Muscle layer of colon (tissue), 2 donors: ENCODE measurements at regions not wholly inside any gene's neighbourhood (a gene's known extent, or its start where the extent isn't known, plus 50 kb on each side); places are given as distances from the start of the nearest gene placed in this dataset.

Experiments
- H3K27ac ChIP-seq: one replicate; pipeline ENCODE4 v1.7.0; 2013; ENCODE audit warnings: low read depth, mild to moderate bottlenecking, low read length, moderate library complexity
- H3K27me3 ChIP-seq, 2 donors: one replicate each; pipeline ENCODE4 v1.7.0; 2013; ENCODE audit warnings: low read length in 2 of 2, mild to moderate bottlenecking in 2 of 2; ENCODE audit not compliant: insufficient read depth in 2 of 2, control insufficient read depth in 1 of 2
- H3K36me3 ChIP-seq: one replicate; pipeline ENCODE4 v1.7.0; 2013; ENCODE audit warnings: mild to moderate bottlenecking, low read length; ENCODE audit not compliant: insufficient read depth
- H3K4me1 ChIP-seq: one replicate; pipeline ENCODE4 v1.7.0; 2013; ENCODE audit warnings: mild to moderate bottlenecking, low read length; ENCODE audit not compliant: insufficient read depth
- H3K4me3 ChIP-seq, 2 donors: one replicate each; pipeline ENCODE4 v1.7.0; 2013; ENCODE audit warnings: low read length in 2 of 2, low read depth in 1 of 2, mild to moderate bottlenecking in 1 of 2, moderate library complexity in 1 of 2
- H3K9ac ChIP-seq: one replicate; pipeline ENCODE4 v1.7.0; 2013; ENCODE audit warnings: low read length
- H3K9me3 ChIP-seq: one replicate; pipeline ENCODE4 v1.7.0; 2013; ENCODE audit warnings: mild to moderate bottlenecking, low read length
- donor health status: abdominal sarcoma.
- donor health status: Adenocarcinoma of cecum.

- Histone ChIP-seq H3K4me1 (no peaks in the 10 kb centered on the region), H3K27me3 (no peaks in the 10 kb centered on the region), H3K9me3 (peaks cover 3% of the 10 kb centered on the region), H3K27ac (no peak overlapping the region), H3K4me3 (no peak overlapping the region), H3K36me3 (no peaks in the 10 kb centered on the region), H3K9ac (no peak overlapping the region)
Measured at GRCh38 chr5:97443740-97444139, 260.7 kb upstream of the RIOK2 start.

- no peak overlapping the region for H3K9ac ChIP-seq
- H3K9me3 ChIP-seq, result no peaks in the 10 kb centered on the region
- H3K4me1 ChIP-seq, result no peaks in the 10 kb centered on the region
- no peaks in the 10 kb centered on the region for H3K36me3 ChIP-seq
- no peaks in the 10 kb centered on the region for H3K27me3 ChIP-seq
- no peak overlapping the region for H3K4me3 ChIP-seq
- H3K27ac ChIP-seq, result no peak overlapping the region
Measured at GRCh38 chr5:97449172-97449571, 266.1 kb upstream of the RIOK2 start.

- Histone ChIP-seq H3K4me1 (no peaks in the 10 kb centered on the region), H3K36me3 (no peaks in the 10 kb centered on the region), H3K27me3 (no peaks in the 10 kb centered on the region), H3K9me3 (no peaks in the 10 kb centered on the region), H3K4me3 (no peak overlapping the region), H3K27ac (no peak overlapping the region), H3K9ac (no peak overlapping the region)
Measured at GRCh38 chr5:97452646-97453045, 269.6 kb upstream of the RIOK2 start.

- H3K9me3 ChIP-seq, result no peaks in the 10 kb centered on the region
- no peak overlapping the region for H3K4me3 ChIP-seq
- H3K36me3 ChIP-seq, result no peaks in the 10 kb centered on the region
- H3K27ac ChIP-seq, result no peak overlapping the region
- H3K9ac ChIP-seq, result no peak overlapping the region
- H3K27me3 ChIP-seq, result no peaks in the 10 kb centered on the region
- H3K4me1 ChIP-seq, result no peaks in the 10 kb centered on the region
Measured at GRCh38 chr5:97453263-97453662, 270.2 kb upstream of the RIOK2 start.

- Histone ChIP-seq H3K27me3 (no peaks in the 10 kb centered on the region), H3K9me3 (no peaks in the 10 kb centered on the region), H3K36me3 (no peaks in the 10 kb centered on the region), H3K27ac (no peak overlapping the region), H3K9ac (no peak overlapping the region), H3K4me1 (no peaks in the 10 kb centered on the region), H3K4me3 (no peak overlapping the region)
Measured at GRCh38 chr5:97454015-97454414, 271.0 kb upstream of the RIOK2 start.

GRCh38 chr5:97455996-97456395, 272.9 kb upstream of the RIOK2 start:
- Histone ChIP-seq H3K4me1 (no peaks in the 10 kb centered on the region), H3K9ac (no peak overlapping the region), H3K36me3 (no peaks in the 10 kb centered on the region), H3K27ac (no peak overlapping the region), H3K4me3 (no peak overlapping the region), H3K27me3 (no peaks in the 10 kb centered on the region), H3K9me3 (no peaks in the 10 kb centered on the region)

- H3K27ac ChIP-seq, result no peak overlapping the region
- H3K9me3 ChIP-seq, result no peaks in the 10 kb centered on the region
- no peak overlapping the region for H3K4me3 ChIP-seq
- H3K27me3 ChIP-seq, result no peaks in the 10 kb centered on the region
- H3K4me1 ChIP-seq, result no peaks in the 10 kb centered on the region
- H3K9ac ChIP-seq, result no peak overlapping the region
- H3K36me3 ChIP-seq, result no peaks in the 10 kb centered on the region
Measured at GRCh38 chr5:97458851-97459250, 275.8 kb upstream of the RIOK2 start.

GRCh38 chr5:97471951-97472350, 288.9 kb upstream of the RIOK2 start:
- Histone ChIP-seq H3K4me3 (no peak overlapping the region), H3K4me1 (no peaks in the 10 kb centered on the region), H3K36me3 (no peaks in the 10 kb centered on the region), H3K27ac (no peak overlapping the region), H3K9me3 (no peaks in the 10 kb centered on the region), H3K27me3 (no peaks in the 10 kb centered on the region), H3K9ac (no peak overlapping the region)

- Histone ChIP-seq H3K27ac (no peak overlapping the region), H3K9me3 (no peaks in the 10 kb centered on the region), H3K4me1 (no peaks in the 10 kb centered on the region), H3K27me3 (no peaks in the 10 kb centered on the region), H3K9ac (no peak overlapping the region), H3K4me3 (no peak overlapping the region), H3K36me3 (no peaks in the 10 kb centered on the region)
Measured at GRCh38 chr5:97475847-97476246, 292.8 kb upstream of the RIOK2 start.

- Histone ChIP-seq H3K4me1 (no peaks in the 10 kb centered on the region), H3K36me3 (no peaks in the 10 kb centered on the region), H3K9ac (no peak overlapping the region), H3K4me3 (no peak overlapping the region), H3K27me3 (no peaks in the 10 kb centered on the region), H3K27ac (no peak overlapping the region), H3K9me3 (no peaks in the 10 kb centered on the region)
Measured at GRCh38 chr5:97476852-97477534, 293.9 kb upstream of the RIOK2 start.

- Histone ChIP-seq H3K27me3 (no peaks in the 10 kb centered on the region), H3K4me1 (no peaks in the 10 kb centered on the region), H3K9ac (no peak overlapping the region), H3K36me3 (no peaks in the 10 kb centered on the region), H3K9me3 (no peaks in the 10 kb centered on the region), H3K27ac (no peak overlapping the region), H3K4me3 (no peak overlapping the region)
Measured at GRCh38 chr5:97478483-97478882, 295.4 kb upstream of the RIOK2 start.

GRCh38 chr5:97480313-97480712, 297.3 kb upstream of the RIOK2 start:
- Histone ChIP-seq H3K36me3 (no peaks in the 10 kb centered on the region), H3K27ac (no peak overlapping the region), H3K27me3 (no peaks in the 10 kb centered on the region), H3K9ac (no peak overlapping the region), H3K4me3 (no peak overlapping the region), H3K9me3 (no peaks in the 10 kb centered on the region), H3K4me1 (no peaks in the 10 kb centered on the region)
